Lower leg skin (tissue), 3 donors: ENCODE measurements at regions not wholly inside any gene's neighbourhood (a gene's known extent, or its start where the extent isn't known, plus 50 kb on each side); places are given as distances from the start of the nearest gene placed in this dataset.

Source experiments
- CTCF ChIP-seq, 3 donors: fragments of 450-650 bp; IDR thresholded peaks; one replicate each; pipeline ENCODE4 v1.5.1; 2016; ENCODE audit warnings: antibody characterized with exemption in 3 of 3, mild to moderate bottlenecking in 3 of 3, moderate library complexity in 2 of 3
- POLR2A ChIP-seq, 2 donors: fragments of 450-650 bp; IDR thresholded peaks; one replicate each; pipeline ENCODE4 v1.6.1; 2016 to 2017; ENCODE audit warnings: antibody characterized with exemption in 2 of 2, mild to moderate bottlenecking in 1 of 2, moderate library complexity in 1 of 2

GRCh38 chr1:239675735-239676134 is 289.4 kb downstream of the CHRM3 start:
- TF ChIP-seq CTCF (IDR thresholded peaks at IDR 0.05), result no peak
- no peak for TF ChIP-seq POLR2A (IDR thresholded peaks at IDR 0.05)
